ENCODE measurements at regions not wholly inside any gene's neighbourhood (a gene's known extent, or its start where the extent isn't known, plus 50 kb on each side); places are given as distances from the start of the nearest gene placed in this dataset.

DNA sequence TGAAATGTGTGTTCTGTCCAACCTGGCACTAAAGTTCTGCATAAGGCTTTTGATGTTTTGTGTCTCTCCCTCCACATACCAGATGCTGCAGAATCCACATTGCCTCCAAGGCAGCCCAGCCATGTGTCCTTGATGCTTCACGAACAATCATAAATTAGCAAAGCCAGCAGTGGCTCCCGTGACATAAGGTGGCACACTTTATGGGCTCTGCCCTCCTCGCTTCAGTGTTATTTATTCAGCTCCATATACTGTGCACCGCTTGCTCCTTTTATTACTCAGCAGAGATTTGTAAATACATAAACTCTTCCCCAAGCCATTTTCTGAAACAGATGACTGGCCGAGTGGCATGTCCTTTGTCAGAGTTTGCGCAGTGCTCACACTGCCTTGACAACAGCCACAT, 112.8 kb upstream of the SLC35F3 start:
- TF ChIP-seq POLR2A (IDR thresholded peaks at IDR 0.05; ENCODE audit: low read depth, low read length) (no peak), POLR2AphosphoS5 (IDR thresholded peaks at IDR 0.05; ENCODE audit: low read depth, low read length) (no peak), TAF1 (IDR thresholded peaks at IDR 0.05; ENCODE audit: borderline replicate concordance, low read depth, low read length) (no peak)

Measured in GM12892 (cell line).